Left ventricle myocardium superior (tissue), 1 donor: ENCODE measurements at regions not wholly inside any gene's neighbourhood (a gene's known extent, or its start where the extent isn't known, plus 50 kb on each side); places are given as distances from the start of the nearest gene placed in this dataset.

Source experiments
- ATAC-seq: fragments of 200-7000 bp; cut with Tn5 transposase; one replicate; pipeline ENCODE4 v1.9.1; 2020; ENCODE audit warnings: mild to moderate bottlenecking, moderate library complexity
- DNase-seq: peaks from one replicate; pipeline ENCODE4 v3.0.0-alpha.2; 2020
- intact Hi-C: fragments of 100-400 bp; cut with micrococcal nuclease; formaldehyde crosslinking; loops from one replicate; pipeline ENCODE4 v1.11.0; 2022
- donor health status: DM: no; HTN: yes; CAD: no; lungs with severe emphysema.

DNA sequence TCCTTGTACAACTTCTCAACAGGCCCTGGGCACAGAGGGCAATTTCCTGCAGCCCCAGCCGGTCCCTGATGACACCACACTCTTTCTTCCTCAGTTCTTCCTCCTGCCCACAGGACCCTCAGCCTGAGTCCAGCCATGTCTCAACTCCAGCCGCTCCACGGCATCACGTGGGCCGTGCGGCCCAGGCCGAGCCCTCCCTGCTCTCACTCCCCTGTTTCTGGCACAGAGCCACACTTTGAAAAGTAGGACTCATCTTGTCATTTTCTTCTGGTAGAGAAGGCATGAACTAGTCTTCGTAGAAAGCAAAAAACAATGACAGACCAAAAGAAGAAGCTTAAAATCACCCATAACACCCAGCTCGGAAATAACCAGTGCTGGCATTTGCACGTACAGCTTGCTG is 404.7 kb upstream of the IRX1 start:
- ATAC-seq (no peak), DNase-seq (no peak)
- intact Hi-C loops = no loop called here

DNA sequence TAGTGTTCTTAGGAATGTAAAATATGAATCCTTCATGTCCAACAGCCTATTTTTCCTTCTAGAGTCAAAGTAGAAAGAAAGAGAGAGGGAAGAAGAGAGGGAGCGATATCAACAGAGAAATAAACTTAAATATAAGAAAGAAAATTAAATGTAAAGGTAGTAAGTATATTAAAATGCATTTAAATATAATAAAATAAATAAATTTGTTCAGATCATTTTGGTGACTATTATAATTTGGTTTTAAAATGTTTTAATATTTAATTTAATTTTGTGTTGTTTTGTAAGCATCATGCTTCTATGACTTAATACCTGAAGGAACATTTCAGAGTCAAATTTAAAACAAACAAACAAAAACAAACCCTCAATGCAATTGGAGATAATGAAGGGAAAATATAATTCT is 405.2 kb upstream of the IRX1 start:
- DNase-seq = no peak
- no peak for ATAC-seq
- intact Hi-C loops = no loop called here

DNA sequence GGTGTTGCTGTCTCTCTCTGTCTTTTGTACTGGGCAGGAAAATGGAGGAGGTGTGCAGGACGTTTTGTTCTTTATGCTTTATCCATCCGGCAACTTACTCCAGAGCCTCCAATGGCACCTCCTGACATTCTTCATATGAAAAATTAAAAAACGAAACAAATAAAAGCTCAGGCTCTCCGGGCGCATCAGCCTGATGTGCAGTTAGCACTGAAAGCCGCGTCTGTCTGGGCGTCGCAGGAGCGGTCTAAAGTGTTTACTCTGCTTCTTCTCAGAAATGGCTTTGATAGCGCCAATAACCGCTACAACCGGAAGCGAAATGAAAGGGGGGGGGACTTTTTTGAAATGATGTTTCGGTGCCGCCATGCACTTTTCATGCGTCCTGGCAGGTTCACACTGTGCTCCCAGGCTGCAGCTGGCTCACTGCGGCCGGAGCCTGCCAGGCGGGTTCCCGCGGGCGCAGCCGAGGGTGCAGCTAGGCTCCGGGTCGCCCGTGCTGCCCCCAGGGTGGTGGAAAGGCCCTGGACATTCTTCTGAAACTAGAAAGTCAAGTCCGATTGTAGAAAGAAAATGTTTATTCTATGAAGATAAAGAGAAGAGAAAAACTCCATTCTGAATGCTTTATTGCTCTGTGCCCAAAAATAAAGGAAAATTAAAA is 407.7 kb upstream of the IRX1 start:
- intact Hi-C loops = no loop called here
- ATAC-seq = no peak
- DNase-seq = no peak

DNA sequence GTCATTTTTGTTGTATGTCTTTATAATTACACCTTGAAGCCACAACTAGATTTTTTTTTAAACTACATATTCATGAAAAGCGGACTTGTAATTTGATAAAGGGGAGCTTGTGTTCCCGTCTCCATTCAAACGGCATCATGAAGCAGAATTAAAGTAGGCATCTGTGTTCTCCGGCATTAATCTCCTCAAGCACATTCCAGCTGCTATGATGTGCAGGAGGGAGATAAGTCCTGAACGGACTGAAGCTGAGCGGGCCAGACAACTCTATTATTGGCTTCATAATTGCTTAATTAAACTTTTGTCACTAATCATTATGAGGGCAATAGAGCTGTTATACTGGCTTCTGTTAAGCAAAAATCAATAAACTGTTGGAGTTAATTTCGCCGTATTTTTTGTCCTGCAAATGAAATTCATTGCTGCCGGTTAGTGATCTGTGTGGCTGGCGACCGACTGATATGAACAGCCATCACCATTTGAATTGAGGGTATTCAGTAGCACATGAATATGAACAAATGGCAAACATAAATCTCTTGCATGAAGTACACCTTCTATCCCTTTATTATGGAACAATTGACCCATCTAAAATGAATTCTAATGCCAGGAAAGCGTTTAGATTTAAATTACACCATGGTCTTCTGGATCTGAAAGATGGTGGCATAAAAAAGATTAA is 408.8 kb upstream of the IRX1 start:
- DNase-seq (no peak), ATAC-seq (no peak)
- intact Hi-C loops = no loop called here

DNA sequence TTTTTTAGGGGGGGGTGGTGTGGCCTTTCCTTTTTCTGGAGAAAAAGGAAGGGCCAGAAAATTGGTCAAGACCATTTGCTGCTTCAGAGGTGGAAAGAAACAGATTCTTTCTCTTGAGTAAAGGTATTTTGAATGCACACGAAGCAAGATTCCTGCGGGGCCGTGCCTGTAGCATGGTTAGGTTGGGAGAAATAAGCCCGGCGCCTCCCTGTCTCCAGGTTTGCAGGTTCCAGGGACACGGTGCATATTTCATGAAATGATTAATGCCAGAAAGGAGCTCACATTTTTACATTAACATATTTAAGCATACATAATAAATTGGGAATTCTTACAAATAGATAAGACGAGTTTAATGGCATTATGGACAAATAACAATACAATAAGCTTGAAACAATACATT is 409.5 kb upstream of the IRX1 start:
- intact Hi-C loops = no loop called here
- no peak for ATAC-seq
- no peak for DNase-seq

DNA sequence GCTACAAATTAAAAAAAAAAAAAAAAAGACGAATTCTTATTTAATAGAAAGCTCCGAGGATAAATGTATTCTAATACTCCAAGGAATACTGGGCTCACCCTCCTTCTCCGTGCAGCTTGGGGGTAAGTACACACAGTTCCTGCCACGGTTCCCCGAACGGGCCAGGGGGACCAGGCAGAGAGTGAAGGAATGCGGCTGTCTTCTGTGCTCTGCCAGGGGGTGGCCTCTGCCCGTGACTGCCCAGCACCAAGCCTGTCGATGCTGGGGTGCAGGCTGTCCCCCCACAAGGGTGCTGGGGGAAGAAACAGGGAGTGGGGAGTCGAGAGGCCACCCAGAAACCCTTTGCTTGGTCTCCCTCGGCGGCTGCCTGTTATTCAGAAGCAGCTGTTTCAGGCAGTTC is 410.1 kb upstream of the IRX1 start:
- intact Hi-C loops = no loop called here
- DNase-seq (no peak), ATAC-seq (no peak)

DNA sequence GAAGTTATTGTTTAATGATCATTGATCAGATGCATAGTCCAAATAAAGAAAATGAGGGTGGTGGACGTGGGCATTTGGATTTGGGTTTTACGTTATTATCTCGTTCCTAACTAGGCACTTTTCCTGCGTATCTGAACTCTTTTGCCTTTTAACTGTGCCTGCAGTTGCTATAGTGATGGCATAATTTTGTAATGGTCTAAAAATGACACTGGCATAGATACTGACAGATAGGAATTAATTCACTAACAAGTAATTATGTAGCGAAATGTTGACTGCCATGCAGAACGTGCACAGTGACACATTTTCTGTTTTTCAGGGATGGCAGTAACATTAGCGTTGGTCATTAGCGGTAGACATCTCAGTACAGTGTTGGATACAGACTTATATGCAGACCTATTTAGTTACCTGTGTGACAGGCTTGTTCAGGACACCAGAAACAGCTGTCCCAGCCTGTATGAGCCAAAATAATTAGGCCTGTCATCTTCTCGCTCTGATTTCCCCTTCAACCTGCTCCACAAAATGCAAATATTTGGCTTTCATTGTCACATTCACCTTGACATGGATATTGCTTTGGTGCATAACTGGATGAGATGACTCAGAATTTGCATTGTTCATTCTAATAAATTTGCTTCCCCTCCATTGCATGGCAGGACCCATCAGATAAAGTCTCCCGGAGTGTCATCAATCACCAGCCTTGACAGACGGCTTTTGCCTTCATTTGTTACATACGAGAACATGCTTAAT is 413.3 kb upstream of the IRX1 start:
- intact Hi-C loops = no loop called here
- ATAC-seq = no peak
- no peak for DNase-seq

DNA sequence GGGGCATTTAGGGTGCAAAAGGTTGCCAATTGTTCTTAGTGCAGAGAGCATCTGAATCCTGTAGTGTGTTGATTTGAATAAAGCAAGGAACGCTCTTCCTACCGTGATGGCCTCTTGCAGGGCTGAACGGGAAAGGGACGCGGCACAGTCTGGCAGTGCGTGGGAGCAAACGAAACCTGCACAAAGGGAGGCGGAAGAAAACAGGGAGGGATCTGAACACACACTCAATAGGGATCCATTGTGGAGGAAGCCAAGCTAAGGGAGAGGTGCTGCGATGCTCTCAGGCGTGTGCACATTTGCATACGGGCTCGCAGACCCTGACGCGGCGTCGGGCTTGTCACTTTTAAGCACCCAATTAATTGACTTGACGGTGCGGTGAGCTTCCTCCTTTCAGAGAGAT is 414.0 kb upstream of the IRX1 start:
- DNase-seq (no peak), ATAC-seq (no peak)
- intact Hi-C loops = no loop called here

DNA sequence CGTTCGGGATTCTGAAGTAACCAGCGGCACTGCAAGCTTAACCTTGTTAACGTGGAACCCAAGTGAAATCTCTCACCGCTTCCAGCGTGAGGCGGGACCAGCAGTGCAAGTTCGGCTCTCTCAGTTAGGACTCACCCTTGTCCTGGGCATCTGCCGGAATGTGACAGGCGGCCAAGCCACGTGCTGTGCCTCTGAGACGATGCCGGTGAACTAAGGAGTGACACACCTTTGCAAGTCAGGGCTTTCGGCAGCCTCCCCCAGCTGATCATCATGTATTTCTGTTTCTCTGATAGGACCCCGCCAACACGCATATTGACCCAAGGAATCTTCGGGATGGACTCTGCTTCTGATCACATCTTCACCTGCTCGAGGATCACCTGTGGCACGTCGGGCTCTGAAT is 415.0 kb upstream of the IRX1 start:
- ATAC-seq (no peak), DNase-seq (no peak)
- intact Hi-C loops = no loop called here

DNA sequence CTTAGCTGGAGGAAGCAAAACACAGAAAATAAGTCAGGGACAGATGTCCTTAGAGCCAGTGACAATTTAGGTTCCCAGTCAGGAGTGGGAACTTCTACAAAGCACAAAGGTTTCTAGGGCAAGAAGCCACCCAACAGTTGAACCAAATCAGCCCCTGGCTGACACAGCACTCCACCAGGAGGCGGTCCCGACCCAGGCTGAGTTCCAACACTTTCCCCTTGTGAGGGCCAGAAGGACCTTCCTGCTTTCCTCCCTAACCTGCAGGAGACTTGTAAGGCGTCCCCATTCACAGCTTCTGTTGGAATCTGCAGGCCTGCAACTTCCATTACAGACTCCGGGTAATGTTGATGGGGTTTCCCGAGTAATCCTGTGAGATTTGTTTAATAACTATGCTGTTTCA is 416.4 kb upstream of the IRX1 start:
- ATAC-seq = no peak
- intact Hi-C loops = no loop called here

DNA sequence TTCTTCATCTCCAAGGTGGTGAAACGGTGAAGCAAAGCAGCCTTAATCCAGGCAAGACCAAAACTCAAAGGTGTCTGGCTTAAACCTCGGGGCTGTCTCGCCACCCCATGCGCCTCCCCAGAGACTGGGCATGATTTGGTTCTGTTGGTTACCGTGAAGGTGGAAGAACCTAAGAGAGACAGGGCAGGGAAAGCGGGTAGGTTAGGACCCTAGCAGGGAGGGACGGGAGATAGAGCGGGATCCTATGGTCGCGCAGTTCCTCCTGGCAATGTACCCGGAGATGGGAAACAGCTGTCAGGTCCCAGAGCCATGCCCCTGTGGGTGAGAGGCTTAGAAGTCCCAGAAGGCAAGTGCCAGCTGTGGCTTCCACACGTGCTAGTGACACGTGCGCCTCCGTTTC is 418.3 kb upstream of the IRX1 start:
- intact Hi-C loops = no loop called here
- DNase-seq (no peak), ATAC-seq (no peak)

More for the DNA sequence above, 416.4 kb upstream of the IRX1 start:
- DNase-seq = no peak

DNA sequence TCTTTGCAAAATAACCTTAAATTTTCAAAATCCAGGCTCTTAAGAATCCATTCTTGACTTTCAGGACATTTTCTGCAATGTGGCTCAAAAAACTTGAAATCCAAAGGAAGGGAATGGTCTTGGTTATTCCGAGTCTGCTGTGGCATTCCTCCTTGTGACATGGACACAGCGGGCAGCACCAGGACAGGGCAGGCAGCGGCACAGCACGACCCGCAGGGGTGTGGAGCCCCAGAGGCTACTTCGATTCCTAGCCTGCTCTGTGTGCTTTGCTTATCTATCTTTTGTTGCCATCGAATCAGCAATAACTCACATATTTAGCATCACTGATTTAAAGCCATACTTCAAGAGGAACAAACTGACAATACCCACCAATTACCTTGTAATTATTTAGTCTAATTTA is 420.2 kb upstream of the IRX1 start:
- ATAC-seq (no peak), DNase-seq (no peak)
- intact Hi-C loops = no loop called here

DNA sequence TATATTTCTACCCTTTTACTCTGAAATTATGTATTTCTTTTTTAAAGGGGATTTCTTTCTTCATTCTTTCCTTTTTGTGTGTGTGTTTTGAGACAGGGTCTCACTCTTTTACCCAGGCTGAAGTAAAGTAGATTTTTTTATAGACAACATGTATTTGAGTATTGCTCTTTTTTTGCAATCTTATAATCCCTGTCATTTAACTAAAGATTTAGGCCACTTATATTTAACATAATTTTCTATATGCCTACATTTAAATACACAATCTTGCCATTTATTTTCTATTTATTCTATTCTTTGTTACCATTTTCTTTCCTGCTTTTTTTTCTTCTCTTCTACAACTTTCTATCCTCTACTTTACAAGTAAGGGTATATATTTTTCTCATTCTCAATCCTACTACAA is 416.0 kb upstream of the IRX2 start:
- no peak for ATAC-seq
- no peak for DNase-seq
- intact Hi-C loops = no loop called here

DNA sequence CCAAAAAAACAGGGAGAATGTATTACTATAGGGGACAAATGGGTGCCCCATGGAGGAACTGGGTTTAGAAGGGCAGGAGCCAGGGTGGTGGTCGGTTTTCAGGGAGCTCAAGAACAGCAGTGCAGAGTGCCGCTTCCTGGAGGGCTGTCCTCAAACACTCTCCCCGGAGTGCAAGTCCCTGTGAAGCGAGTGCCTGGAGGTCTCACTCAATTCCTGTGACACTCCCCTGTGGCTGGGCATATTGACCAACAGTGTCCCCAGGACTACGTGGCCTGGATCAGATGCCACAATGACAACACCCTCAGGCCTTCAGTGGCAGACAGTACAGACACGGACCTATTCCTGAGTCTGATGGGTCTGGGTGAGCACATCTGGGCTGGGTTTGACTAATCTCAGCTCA is 412.1 kb upstream of the IRX2 start:
- DNase-seq = no peak
- intact Hi-C loops = no loop called here
- ATAC-seq = no peak

DNA sequence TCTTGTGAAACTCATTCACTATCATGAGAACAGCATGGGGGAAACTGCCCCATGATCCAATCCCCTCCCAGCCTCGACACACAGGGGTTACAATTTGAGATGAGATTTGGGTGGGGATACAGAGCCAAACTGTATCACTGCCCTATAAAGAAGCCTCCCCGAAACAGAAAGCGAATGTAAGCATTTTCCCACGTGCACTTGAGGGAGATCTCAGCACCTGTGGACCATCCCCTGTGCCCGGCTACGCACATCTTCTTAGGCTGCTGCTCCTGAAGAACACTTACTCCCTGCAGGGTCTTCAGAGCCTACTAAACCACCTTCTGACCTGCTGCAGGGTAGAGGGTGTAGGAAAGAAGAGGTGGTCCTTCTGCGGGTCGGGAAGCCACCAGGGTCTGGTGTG is 410.2 kb upstream of the IRX2 start:
- DNase-seq (no peak), ATAC-seq (no peak)
- intact Hi-C loops = no loop called here

DNA sequence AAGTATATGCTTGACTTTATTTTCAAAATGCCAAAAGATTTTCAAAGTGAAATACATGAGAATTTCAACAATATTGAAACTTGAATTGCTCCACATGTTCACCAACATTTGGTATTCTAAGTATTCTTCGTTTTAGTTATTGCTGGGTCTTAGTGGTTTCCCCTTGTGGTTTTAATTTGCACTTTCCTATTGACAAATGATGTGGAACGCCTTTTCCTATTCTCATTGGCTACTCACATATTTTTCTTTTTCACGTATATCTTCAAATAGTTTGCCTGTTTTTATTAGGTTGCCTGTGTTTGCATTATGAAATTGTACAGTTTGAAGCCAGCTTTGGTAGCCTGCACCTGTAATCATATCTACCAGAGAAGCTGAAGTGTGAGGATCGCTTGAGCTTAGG is 405.7 kb upstream of the IRX2 start:
- DNase-seq (no peak), ATAC-seq (no peak)
- intact Hi-C loops = no loop called here

DNA sequence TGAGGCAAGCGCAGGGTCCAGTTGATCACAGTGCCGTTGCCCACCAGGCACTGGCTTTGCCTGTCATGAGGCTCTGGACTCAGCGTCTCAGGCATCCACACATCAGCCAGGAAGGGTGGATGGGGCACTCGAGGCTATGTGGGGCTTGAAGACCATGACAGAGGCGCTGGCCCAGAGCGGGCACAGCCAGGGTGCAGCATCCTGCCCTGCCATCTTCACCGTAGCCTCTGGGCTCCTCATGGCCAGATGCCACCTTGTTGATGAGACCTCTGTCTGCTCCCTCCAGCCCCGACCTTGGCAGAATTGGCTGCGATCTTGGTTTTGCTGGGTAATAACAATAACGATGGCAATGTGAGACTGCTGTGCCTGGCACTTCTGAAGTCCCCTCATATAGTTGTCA is 404.2 kb upstream of the IRX2 start:
- intact Hi-C loops = no loop called here
- ATAC-seq (no peak), DNase-seq (no peak)

DNA sequence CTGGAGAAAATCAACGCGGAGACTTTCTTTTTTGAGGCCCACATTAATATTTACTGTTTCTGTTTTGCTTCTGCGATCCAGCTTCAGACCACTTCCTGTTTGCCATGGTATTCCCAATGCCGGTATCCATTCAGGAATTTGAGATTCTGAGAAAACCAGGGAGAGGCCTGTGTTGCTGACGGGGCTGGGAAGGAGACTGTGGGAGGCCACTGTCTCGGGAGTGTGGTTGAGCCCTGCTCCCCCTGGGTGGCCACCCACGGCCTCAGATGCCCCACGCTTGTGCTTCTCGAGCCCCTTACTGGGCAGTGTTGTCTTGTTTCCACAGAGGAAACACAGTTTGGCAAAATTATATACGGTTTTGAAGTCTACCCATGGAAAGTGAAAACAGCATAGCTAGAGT is 403.6 kb upstream of the IRX2 start:
- intact Hi-C loops = no loop called here
- DNase-seq (no peak), ATAC-seq (no peak)

DNA sequence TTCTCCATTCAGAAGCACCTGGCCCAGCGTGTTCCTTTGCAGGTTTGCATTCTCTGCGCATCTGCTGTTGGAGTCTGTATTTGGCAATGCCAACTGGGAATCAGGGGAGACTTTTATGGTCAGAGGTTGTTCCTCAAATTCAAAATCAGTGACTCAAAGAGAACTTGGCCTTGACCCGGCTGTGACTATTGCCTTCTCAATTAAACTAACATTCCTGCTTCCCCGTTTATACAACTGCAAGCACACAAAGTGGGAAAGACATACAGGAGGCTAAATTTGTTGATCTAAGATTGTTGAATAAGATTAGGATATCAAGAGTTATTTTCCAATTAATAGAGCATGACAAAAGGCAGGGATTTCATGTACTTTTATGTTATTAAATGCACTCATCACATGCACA is 402.4 kb upstream of the IRX2 start:
- ATAC-seq (no peak), DNase-seq (no peak)
- intact Hi-C loops = no loop called here

DNA sequence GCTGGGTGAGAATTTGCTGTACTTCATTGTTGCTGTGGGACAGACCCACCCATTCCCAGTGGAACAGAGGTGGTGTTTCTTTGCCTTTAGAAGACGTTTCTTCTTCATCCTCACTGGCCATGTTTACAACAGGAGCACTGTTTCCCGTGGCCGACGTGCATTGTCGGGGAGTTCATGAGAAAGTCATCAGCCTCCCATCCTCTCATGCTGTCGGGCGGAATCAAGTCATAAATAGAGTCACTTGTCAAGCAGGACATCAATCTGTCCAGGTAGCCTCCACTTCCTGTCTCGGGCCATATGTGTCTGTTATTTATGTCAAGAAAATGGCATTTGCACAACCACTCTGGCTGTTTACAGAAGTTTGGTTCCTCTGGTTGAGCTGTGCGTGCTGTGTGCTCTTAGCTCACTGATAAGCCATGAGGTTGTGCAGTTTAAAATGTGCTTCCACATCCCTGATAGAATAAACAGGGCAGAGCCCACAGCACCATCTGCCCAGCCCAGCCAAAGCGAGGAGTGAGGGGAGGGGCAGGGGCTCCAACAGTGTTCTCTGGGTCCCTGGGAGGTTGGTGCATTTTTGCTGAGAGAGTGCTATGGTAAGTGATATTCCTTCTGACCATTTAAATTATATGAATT is 401.9 kb upstream of the IRX2 start:
- DNase-seq = no peak
- no peak for ATAC-seq
- intact Hi-C loops = no loop called here

DNA sequence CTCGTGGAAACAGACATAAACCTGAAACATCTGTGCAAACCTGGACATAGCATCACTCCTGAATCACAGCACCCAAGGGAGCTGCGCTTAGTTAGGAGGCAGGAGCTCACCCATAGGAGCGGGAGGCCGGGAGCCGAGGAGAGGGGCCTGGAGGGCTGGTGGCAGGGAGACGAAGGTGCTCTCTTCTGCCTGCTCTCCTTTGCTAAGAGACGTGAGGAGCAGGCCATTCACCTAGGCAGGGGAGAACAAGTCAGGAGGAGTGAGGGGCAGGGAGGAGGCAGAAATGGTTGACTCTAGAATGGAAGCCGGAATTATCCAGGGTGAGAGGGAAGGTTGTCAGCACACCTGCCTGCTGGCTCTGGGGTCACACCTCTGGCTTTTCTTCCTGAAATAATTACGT is 398.4 kb upstream of the IRX2 start:
- DNase-seq = no peak
- intact Hi-C loops = no loop called here
- no peak for ATAC-seq
